H9 (cell line): ENCODE measurements at regions not wholly inside any gene's neighbourhood (a gene's known extent, or its start where the extent isn't known, plus 50 kb on each side); places are given as distances from the start of the nearest gene placed in this dataset.
"Not testable (repeated sequence)": the region's sequence is repeated elsewhere in the genome, so short reads cannot be mapped to it uniquely, and the experiment has no call there.

ENCODE experiments used
- DNase-seq: peaks from one replicate; pipeline ENCODE4 v3.0.0-alpha.2; 2017
- H2AFZ ChIP-seq: one replicate; pipeline ENCODE4 v1.6.1; 2013; ENCODE audit warnings: mild to moderate bottlenecking, low read length, control low read depth, moderate library complexity
- H2AK5ac ChIP-seq: 2 replicates; pipeline ENCODE4 v1.6.1; 2013; ENCODE audit warnings: low read length, control low read depth, mixed read lengths; ENCODE audit not compliant: insufficient read length
- H2BK120ac ChIP-seq: one replicate; pipeline ENCODE4 v1.6.1; 2013; ENCODE audit warnings: low read depth, mild to moderate bottlenecking, low read length, control low read depth, inconsistent platforms; ENCODE audit not compliant: poor library complexity, severe bottlenecking
- H2BK12ac ChIP-seq: 2 replicates; pipeline ENCODE4 v1.6.1; 2013; ENCODE audit warnings: low read length, control low read depth, mixed read lengths, low read depth; ENCODE audit not compliant: insufficient read length
- H2BK15ac ChIP-seq: 2 replicates; pipeline ENCODE4 v1.6.1; 2013; ENCODE audit warnings: low read depth, low read length, control low read depth
- H2BK20ac ChIP-seq: one replicate; pipeline ENCODE4 v1.6.1; 2013; ENCODE audit warnings: low read depth, mild to moderate bottlenecking, low read length, control low read depth, inconsistent platforms; ENCODE audit not compliant: poor library complexity, severe bottlenecking
- H2BK5ac ChIP-seq: 2 replicates; pipeline ENCODE4 v1.6.1; 2013; ENCODE audit warnings: low read length, control low read depth, mixed read lengths; ENCODE audit not compliant: insufficient read length
- H3K14ac ChIP-seq: 2 replicates; pipeline ENCODE4 v1.6.1; 2013; ENCODE audit warnings: low read length, control low read depth; ENCODE audit not compliant: insufficient read depth
- H3K18ac ChIP-seq: 2 replicates; pipeline ENCODE4 v1.6.1; 2013; ENCODE audit warnings: low read depth, mild to moderate bottlenecking, mixed read lengths, low read length, control low read depth; ENCODE audit not compliant: insufficient read length
- H3K23ac ChIP-seq: 2 replicates; pipeline ENCODE4 v1.6.1; 2013; ENCODE audit warnings: low read length, control low read depth, mixed read lengths, low read depth; ENCODE audit not compliant: insufficient read length
- H3K23me2 ChIP-seq: 2 replicates; pipeline ENCODE4 v1.6.1; 2013; ENCODE audit warnings: low read depth, mild to moderate bottlenecking, mixed read lengths, low read length, control low read depth; ENCODE audit not compliant: insufficient read length, poor library complexity, severe bottlenecking
- H3K27ac ChIP-seq: 2 replicates; pipeline ENCODE4 v1.5.1; 2013; ENCODE audit warnings: low read length, control low read depth, mixed read lengths, low read depth; ENCODE audit not compliant: insufficient read length
- H3K27me3 ChIP-seq: 2 replicates; pipeline ENCODE4 v1.6.1; 2013; ENCODE audit warnings: low read length, control low read depth, inconsistent platforms; ENCODE audit not compliant: insufficient read depth
- H3K4ac ChIP-seq: 2 replicates; pipeline ENCODE4 v1.6.1; 2013; ENCODE audit warnings: low read depth, mild to moderate bottlenecking, control low read depth, inconsistent platforms, low read length, moderate library complexity
- H3K4me1 ChIP-seq: 2 replicates; pipeline ENCODE4 v1.6.1; 2013; ENCODE audit warnings: low read length, control low read depth, inconsistent platforms; ENCODE audit not compliant: insufficient read depth
- H3K4me2 ChIP-seq: 2 replicates; pipeline ENCODE4 v1.6.1; 2013; ENCODE audit warnings: low read length, control low read depth, mixed read lengths; ENCODE audit not compliant: insufficient read length, insufficient read depth
- H3K56ac ChIP-seq: 2 replicates; pipeline ENCODE4 v1.6.1; 2013; ENCODE audit warnings: low read depth, mild to moderate bottlenecking, mixed read lengths, low read length, control low read depth; ENCODE audit not compliant: insufficient read length
- H3K79me1 ChIP-seq: 2 replicates; pipeline ENCODE4 v1.6.1; 2013; ENCODE audit warnings: low read depth, mild to moderate bottlenecking, moderate library complexity, low read length, control low read depth, inconsistent platforms; ENCODE audit not compliant: insufficient read depth, poor library complexity, severe bottlenecking
- H3K79me2 ChIP-seq: 2 replicates; pipeline ENCODE4 v1.6.1; 2013; ENCODE audit warnings: low read length, control low read depth, inconsistent platforms; ENCODE audit not compliant: insufficient read depth
- H3K9ac ChIP-seq: 2 replicates; pipeline ENCODE4 v1.6.1; 2013; ENCODE audit warnings: low read length, control low read depth, mixed read lengths; ENCODE audit not compliant: insufficient read length; ENCODE audit errors: extremely low read depth
- H3K9me3 ChIP-seq: one replicate; pipeline ENCODE4 v1.6.1; 2013; ENCODE audit warnings: low read depth, low read length, inconsistent platforms; ENCODE audit not compliant: control insufficient read depth
- H3T11ph ChIP-seq: one replicate; pipeline ENCODE4 v1.6.1; 2013; ENCODE audit warnings: mild to moderate bottlenecking, low read length, control low read depth, inconsistent platforms
- H4K20me1 ChIP-seq: one replicate; pipeline ENCODE4 v1.6.1; 2013; ENCODE audit not compliant: control insufficient read depth, insufficient read length, insufficient read depth
- H4K5ac ChIP-seq: 2 replicates; pipeline ENCODE4 v1.6.1; 2013; ENCODE audit warnings: low read depth, mild to moderate bottlenecking, mixed read lengths, low read length, control low read depth; ENCODE audit not compliant: insufficient read length
- H4K8ac ChIP-seq: replicated peaks from 2 replicates; pipeline ENCODE4 v1.6.1; 2013; ENCODE audit warnings: low read length, control low read depth, mixed read lengths, low read depth; ENCODE audit not compliant: insufficient read length
- H4K91ac ChIP-seq: 2 replicates; pipeline ENCODE4 v1.6.1; 2013; ENCODE audit warnings: low read depth, mild to moderate bottlenecking, moderate library complexity, mixed read lengths, low read length, control low read depth; ENCODE audit not compliant: insufficient read length
- H3K27ac Mint-ChIP-seq, 3 experiments: 2 replicates in 2 of 3; 3 replicates in 1 of 3; pipeline ENCODE4 v1.8.0; 2020 to 2021; ENCODE audit warnings: mixed read lengths in 3 of 3, mild to moderate bottlenecking in 1 of 3, moderate library complexity in 1 of 3
- H3K27me3 Mint-ChIP-seq: 2 replicates; pipeline ENCODE4 v1.8.0; 2021; ENCODE audit warnings: low read depth, mild to moderate bottlenecking, moderate library complexity, mixed read lengths
- H3K36me3 Mint-ChIP-seq, 3 experiments: 2 replicates in 2 of 3; 3 replicates in 1 of 3; pipeline ENCODE4 v1.8.0; 2020 to 2021; ENCODE audit warnings: low read depth in 3 of 3, mixed read lengths in 3 of 3; ENCODE audit not compliant: insufficient read depth in 1 of 3
- H3K4me1 Mint-ChIP-seq, 2 experiments: 2 replicates each; pipeline ENCODE4 v1.8.0; 2020; ENCODE audit warnings: mixed read lengths in 2 of 2
- H3K4me3 Mint-ChIP-seq, 2 experiments: 2 replicates in 1 of 2; 3 replicates in 1 of 2; pipeline ENCODE4 v1.8.0; 2020 to 2021; ENCODE audit warnings: mild to moderate bottlenecking in 2 of 2, mixed read lengths in 2 of 2, moderate library complexity in 1 of 2
- H3K9me3 Mint-ChIP-seq, 2 experiments: 2 replicates in 1 of 2; 3 replicates in 1 of 2; pipeline ENCODE4 v1.8.0; 2020; ENCODE audit warnings: mild to moderate bottlenecking in 2 of 2, mixed read lengths in 2 of 2, moderate library complexity in 1 of 2
- WGBS: extraction: QIAGEN DNeasy Blood & Tissue Kit; methylation state at CpG from one replicate; pipeline ENCODE4 v1.1.7; 2013; ENCODE audit warnings: missing lambda C conversion rate, low lambda C conversion rate, mixed read lengths; ENCODE audit not compliant: insufficient read length; ENCODE audit errors: extremely low coverage; 5-methylcytosine and 5-hydroxymethylcytosine counted together
- TF ChIP-seq, protein P1 (sequence below): fragments of 200-600 bp; sonication (generic); conservative IDR thresholded peaks from 3 replicates; pipeline ENCODE4 v1.8.0; 2021; ENCODE audit warnings: antibody characterized with exemption, mild to moderate bottlenecking

DNA sequence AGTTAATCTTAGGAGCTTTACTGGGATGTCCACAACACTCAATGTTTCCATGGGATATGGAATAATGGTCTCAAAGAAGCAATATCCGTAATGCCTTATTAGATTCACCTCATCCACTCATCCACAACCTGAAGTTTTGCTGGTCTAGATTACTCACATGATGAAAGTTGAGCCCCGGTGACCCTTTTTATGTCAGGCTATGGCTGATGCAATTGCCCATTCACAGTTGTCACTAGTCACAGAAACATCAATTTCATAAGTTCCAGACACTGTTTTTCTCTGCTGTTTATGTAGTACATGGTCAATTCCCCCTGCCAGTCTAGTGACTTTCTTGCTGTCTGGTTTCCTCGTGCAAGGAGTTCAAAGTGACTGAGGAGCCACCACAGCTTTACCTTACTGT is 491.2 kb upstream of the ATXN8OS start:
- Histone ChIP-seq H2AK5ac (no peak overlapping the region), H3K27me3 (no peaks in the 10 kb centered on the region), H2BK20ac (no peak overlapping the region), H3K4ac (no peak overlapping the region), H3K9me3 (no peaks in the 10 kb centered on the region), H3K18ac (no peak overlapping the region), H3K4me1 (no peaks in the 10 kb centered on the region; the same call in 1 of the 2 replicates), H2BK120ac (no peak overlapping the region), H4K91ac (no peak overlapping the region), H3K79me1 (no peaks in the 10 kb centered on the region), H3T11ph (no peak overlapping the region), H3K9ac (no peak overlapping the region), H4K8ac (no peak overlapping the region), H3K4me2 (no peak overlapping the region), H2BK12ac (no peak overlapping the region), H2AFZ (no peak overlapping the region), H2BK15ac (no peak overlapping the region), H3K56ac (no peak overlapping the region), H4K20me1 (no peaks in the 10 kb centered on the region), H3K14ac (no peak overlapping the region), H4K5ac (no peak overlapping the region), H3K27ac (no peak overlapping the region), H3K79me2 (no peaks in the 10 kb centered on the region), H3K23me2 (no peaks in the 10 kb centered on the region), H3K23ac (no peak overlapping the region), H2BK5ac (no peak overlapping the region)
- H3K36me3 Mint-ChIP-seq, result peaks cover 2 to 15% (median 5%) of the 10 kb centered on the region in 3 experiments; a peak in 6 of 7 replicates
- TF ChIP-seq, protein P1, sequence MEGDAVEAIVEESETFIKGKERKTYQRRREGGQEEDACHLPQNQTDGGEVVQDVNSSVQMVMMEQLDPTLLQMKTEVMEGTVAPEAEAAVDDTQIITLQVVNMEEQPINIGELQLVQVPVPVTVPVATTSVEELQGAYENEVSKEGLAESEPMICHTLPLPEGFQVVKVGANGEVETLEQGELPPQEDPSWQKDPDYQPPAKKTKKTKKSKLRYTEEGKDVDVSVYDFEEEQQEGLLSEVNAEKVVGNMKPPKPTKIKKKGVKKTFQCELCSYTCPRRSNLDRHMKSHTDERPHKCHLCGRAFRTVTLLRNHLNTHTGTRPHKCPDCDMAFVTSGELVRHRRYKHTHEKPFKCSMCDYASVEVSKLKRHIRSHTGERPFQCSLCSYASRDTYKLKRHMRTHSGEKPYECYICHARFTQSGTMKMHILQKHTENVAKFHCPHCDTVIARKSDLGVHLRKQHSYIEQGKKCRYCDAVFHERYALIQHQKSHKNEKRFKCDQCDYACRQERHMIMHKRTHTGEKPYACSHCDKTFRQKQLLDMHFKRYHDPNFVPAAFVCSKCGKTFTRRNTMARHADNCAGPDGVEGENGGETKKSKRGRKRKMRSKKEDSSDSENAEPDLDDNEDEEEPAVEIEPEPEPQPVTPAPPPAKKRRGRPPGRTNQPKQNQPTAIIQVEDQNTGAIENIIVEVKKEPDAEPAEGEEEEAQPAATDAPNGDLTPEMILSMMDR, result no peak
- H3K4me1 Mint-ChIP-seq, result peaks cover 18 to 24% of the 10 kb centered on the region in 2 experiments
- H3K4me3 Mint-ChIP-seq, result no peak overlapping the region
- no peak overlapping the region for H3K27ac Mint-ChIP-seq
- DNase-seq, result no peak
- no peaks in the 10 kb centered on the region for H3K27me3 Mint-ChIP-seq
- H3K9me3 Mint-ChIP-seq, result peaks cover 1 to 3% of the 10 kb centered on the region in 2 experiments; a peak in 3 of 5 replicates
- WGBS, result no CpG with 5 or more reads among the region's 3 CpGs

GRCh38 chr13:69615055-69615454 is 492.6 kb upstream of the ATXN8OS start:
- not testable (repeated sequence) for H3K79me1 ChIP-seq, H3K9me3 Mint-ChIP-seq, H3K4me3 Mint-ChIP-seq, H2AFZ ChIP-seq, H2BK20ac ChIP-seq, H3K23me2 ChIP-seq, H3K4ac ChIP-seq, H2BK15ac ChIP-seq, H2BK120ac ChIP-seq, H2AK5ac ChIP-seq, H3K9me3 ChIP-seq, H3K27me3 Mint-ChIP-seq, H3K9ac ChIP-seq, H3K27ac ChIP-seq, H2BK5ac ChIP-seq, H3K56ac ChIP-seq, H3K23ac ChIP-seq, H3K4me2 ChIP-seq, H4K5ac ChIP-seq, H3K4me1 ChIP-seq, H3T11ph ChIP-seq, DNase-seq, H3K14ac ChIP-seq, H4K91ac ChIP-seq, H3K27me3 ChIP-seq, H2BK12ac ChIP-seq, H3K18ac ChIP-seq, H3K79me2 ChIP-seq, H4K8ac ChIP-seq, H4K20me1 ChIP-seq
- peaks cover 18 to 21% of the 10 kb centered on the region in 2 experiments for H3K4me1 Mint-ChIP-seq
- H3K27ac Mint-ChIP-seq, result 0 out of 7 replicates have a peak overlapping the region, but pooled peaks of 1 of the 3 experiments have one; percentile 1
- WGBS, result no CpG with 5 or more reads among the region's 8 CpGs
- H3K36me3 Mint-ChIP-seq, result peaks cover 2 to 12% (median 5%) of the 10 kb centered on the region in 3 experiments; a peak in 4 of 7 replicates
